Activated CD4-positive, alpha-beta T cell treated with anti-CD3 and anti-CD28 coated beads, Interleukin-2, amount 50 U/mL, for 48 hours (primary cell): ENCODE measurements at regions not wholly inside any gene's neighbourhood (a gene's known extent, or its start where the extent isn't known, plus 50 kb on each side); places are given as distances from the start of the nearest gene placed in this dataset.

Experiments
- DNase-seq, 2 experiments: peaks; one replicate each; pipeline ENCODE4 v3.0.0-alpha.2; 2020

GRCh38 chr11:10942620-10943019 lies 84.8 kb upstream of the ZBED5 start:
- DNase-seq = no peak

GRCh38 chr11:10941871-10942270 lies 84.0 kb upstream of the ZBED5 start:
- DNase-seq = no peak

DNA sequence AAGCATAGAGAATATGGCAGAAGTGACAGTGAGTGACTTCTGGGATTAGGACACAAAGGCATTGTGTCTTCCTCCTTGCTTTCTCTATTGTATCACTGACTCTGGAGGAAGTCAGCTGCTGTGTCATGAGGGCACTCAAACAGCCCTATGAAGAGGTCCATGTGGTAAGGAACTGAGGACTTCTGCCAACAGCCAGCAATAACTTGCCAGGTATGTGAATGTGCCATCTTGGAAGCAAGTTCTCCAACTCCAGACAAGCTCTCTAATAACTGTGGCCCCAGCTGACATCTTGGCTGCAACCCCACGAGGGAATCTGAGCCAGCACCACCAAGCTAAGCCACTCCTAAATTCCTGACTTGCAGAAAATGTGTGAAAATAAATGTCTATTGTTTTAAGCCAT lies 83.6 kb upstream of the ZBED5 start:
- DNase-seq = no peak

DNA sequence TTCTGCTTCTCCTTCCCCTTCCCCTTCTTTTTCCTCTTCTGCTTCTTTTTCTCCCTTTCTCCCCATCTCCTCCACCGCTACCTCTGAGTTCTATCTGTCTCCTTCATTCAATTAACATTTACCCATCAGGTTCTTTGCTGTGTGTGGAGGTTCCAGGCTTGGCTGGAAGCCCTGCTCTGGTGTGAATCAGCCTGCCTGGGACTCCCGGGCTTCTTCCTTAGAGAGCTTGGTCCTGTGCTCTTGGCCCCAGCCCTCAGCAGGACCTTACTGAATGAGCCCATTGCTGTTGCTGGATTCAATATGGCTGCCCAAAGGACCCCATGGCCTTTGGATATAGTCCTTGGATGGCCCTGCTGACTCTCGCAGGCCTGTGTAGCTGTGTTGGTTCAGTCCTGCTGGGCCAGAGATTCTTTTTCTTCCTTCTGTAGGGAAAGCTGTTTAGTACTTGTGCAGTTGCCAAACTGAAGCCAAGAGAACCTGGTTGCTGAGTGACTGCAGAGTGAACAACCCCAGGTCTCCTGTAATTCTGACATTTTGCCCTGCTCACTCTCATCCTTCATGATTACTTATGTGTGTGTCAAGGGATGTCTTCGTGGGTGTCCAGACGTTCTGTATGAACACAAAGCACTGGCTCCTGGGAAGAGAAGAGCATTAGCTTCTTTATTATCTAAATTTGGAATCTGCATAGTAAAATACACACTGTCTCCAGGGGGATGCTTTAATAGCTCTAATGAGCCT lies 81.0 kb upstream of the ZBED5 start:
- DNase-seq = no peak

GRCh38 chr11:10938231-10938630 lies 80.4 kb upstream of the ZBED5 start:
- no peak for DNase-seq

GRCh38 chr11:10937385-10937771 lies 79.5 kb upstream of the ZBED5 start:
- no peak for DNase-seq

GRCh38 chr11:10936626-10937384 lies 79.0 kb upstream of the ZBED5 start:
- no peak for DNase-seq

GRCh38 chr11:10935015-10935559 lies 77.2 kb upstream of the ZBED5 start:
- no peak for DNase-seq

DNA sequence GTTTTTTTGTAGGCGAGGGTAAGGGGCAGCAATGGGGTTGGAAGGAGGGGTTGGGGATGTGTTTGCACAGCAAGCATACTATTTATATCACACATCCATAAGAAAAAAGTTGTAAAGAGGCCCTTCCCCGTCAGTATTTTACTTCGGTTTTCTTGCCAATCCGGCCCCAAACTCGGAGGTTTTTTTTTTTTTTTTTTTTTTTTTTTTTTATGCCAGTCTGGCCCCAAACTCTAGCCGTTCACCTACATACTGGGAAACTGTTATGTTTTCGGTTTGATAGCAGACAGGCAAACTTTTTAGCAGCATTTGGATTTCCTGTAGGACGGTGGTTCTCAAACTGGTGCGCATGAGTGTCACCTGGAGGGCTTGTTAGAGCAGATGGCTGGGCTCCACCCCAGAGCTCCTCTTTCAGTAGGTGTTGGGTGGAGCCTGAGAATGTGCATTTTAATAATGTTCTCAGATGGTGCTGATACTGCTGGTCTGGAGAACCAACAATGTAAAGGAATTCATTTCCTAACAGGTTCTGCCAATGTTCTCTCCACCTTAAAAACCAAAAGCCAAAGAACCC lies 76.5 kb upstream of the ZBED5 start:
- DNase-seq = peak in 1 of 2 experiments; percentile 17

- DNase-seq = peak; percentile 87 to 91
Observed at GRCh38 chr11:10933455-10934292, 75.8 kb upstream of the ZBED5 start.

- DNase-seq = no peak
Observed at GRCh38 chr11:10932976-10933375, 75.1 kb upstream of the ZBED5 start.

GRCh38 chr11:10931761-10932670 lies 74.2 kb upstream of the ZBED5 start:
- DNase-seq = no peak

DNA sequence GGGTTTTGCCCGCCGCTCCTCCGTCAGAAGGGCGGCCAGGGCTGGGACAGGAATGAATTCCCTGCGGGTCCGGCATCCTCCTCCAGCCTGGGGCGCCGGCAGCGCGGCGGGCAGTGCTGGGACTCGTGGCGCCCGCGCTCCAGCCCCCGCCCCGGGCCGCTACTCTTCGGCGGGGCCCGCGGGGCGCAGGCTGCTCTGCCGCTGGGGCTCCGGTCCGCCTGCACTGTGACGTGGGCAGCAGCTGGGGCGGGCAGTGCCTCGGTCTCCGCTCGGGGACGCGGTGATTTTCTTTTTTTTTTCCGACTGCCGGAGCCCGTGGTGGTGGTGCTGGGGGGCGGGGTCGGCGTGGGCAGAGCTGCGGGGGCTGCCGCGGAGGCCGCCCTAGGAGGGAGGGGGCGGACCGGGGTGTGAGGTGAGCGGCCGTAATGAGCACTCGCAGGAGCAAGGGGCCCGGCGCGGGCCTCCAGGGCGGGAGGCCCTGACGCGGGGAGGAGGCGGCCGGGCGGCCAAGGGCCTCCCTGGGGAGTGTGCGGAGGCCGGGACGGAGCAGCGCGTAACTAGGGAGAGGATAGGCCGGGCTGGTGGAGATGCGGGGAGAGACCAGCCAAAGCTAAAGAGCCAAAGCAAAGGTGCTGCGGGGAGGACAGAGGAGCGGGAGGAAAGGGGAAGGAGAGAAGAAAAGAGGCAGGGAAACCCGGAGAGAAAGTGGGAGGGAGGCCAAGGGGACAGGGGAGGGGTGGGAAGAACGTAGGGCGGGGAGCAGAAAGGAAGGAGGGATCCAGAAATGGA lies 73.3 kb upstream of the ZBED5 start:
- DNase-seq = peak; percentile 32 to 43

DNA sequence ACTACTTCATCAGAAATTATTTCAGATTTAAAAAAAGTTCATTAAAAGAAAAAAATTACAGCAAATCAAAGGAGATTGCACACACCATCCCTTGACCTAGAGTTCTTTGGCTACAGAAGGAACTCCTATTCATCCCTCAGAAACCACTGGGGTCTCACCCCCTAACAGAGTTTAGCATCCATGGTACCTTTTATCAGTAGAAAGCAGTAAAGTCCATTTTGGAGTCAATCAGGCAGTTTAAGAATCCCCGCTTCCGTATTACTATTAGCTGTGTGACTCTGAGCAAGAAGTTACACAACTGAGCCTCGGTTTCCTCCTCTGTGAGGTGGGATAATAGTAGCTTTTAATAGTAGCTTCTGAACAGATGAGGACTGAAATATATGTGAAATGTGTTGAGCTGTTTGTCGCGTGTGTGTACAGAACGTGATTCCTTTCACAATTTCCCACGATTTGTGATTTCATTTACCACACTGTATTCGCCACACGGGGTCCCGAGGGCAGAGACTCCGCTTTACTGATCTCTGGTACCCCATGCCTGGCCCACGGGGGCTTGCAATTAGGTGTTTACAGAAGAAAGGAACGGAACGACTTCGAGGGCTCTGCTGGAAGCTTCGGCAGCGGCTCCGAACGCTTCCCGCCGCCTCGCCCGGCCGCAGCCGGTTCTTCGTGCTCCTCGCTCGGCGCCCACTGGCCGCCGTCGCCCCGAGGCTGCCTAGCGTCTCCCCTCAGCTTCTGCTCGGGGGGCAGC lies 72.5 kb upstream of the ZBED5 start:
- DNase-seq = peak in 1 of 2 experiments; percentile 17

- DNase-seq = no peak
Observed at GRCh38 chr11:10927538-10927937, 69.7 kb upstream of the ZBED5 start.

DNA sequence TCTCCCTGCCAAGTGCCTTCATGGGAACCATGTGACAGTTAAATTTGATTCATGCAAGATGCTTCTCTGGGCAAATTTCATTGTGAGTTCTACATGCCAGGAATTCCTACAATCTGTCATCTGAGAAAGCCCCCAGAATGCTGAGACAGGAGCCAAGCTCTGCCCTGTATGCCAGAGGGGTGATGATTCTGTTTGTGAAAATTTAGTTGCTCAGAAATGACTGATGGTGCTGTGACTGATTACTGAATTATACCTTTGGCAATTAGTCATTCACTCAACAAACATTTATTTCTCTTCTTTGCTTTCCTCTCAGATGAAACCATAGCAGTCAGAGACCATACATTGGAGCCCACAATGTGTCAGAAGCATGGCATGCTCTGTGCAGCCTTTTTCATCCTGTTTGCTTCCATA lies 69.0 kb upstream of the ZBED5 start:
- no peak for DNase-seq

GRCh38 chr11:10925149-10925926 lies 67.5 kb upstream of the ZBED5 start:
- DNase-seq = no peak

DNA sequence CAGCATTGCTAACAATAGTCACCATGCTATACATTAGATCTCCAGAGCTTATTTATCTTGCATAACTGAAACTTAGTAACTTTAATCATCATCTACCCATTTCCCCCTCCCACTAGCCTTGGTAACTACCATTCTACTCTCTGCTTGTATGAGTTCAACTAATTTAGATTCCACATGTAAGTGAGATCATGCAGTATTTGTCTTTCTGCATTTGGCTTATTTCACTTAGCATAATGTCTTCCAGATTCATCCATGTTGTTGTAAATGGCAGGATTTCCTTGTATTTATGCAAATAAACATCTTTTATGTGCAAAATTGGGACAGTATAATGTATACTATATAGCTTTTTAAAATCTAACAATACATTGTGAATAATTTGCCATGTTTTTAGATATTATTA lies 66.0 kb upstream of the ZBED5 start:
- no peak for DNase-seq

DNA sequence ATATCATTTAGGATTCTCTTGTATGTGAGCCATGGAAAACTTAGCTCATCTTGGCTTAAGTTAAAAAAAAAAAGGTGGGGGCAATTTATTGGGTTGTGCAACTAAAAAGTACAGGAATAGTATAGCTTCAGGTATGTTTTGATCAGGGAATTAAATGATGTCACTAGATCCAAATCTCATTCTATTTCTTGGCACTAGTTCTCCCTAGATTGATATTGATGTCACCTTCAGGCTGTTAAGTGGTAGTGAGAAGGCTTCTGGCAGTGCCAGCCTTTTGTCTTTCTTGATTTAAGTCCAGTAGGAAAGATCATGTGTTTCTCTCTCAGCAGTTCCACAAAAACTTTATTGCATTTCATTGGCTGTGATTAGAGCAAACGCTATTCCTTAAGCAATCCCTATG lies 65.0 kb upstream of the ZBED5 start:
- DNase-seq = no peak
